ENCODE measurements at regions not wholly inside any gene's neighbourhood (a gene's known extent, or its start where the extent isn't known, plus 50 kb on each side); places are given as distances from the start of the nearest gene placed in this dataset.
"Not testable (repeated sequence)": the region's sequence is repeated elsewhere in the genome, so short reads cannot be mapped to it uniquely, and the experiment has no call there.

- no peak for DNase-seq
- intact Hi-C loops (cut with DNase I) = no loop called here
Measured at GRCh38 chr16:80100846-80101451, 439.8 kb upstream of the DYNLRB2 start.

- intact Hi-C loops (cut with DNase I) = no loop called here
- DNase-seq = no peak
Measured at GRCh38 chr16:80100186-80100585, 440.6 kb upstream of the DYNLRB2 start.

- intact Hi-C loops (cut with DNase I) = no loop called here
- DNase-seq = no peak
Measured at GRCh38 chr16:80097098-80097497, 443.7 kb upstream of the DYNLRB2 start.

GRCh38 chr16:80092681-80093080 lies 448.1 kb upstream of the DYNLRB2 start:
- intact Hi-C loops (cut with DNase I) = no loop called here
- DNase-seq = no peak

GRCh38 chr16:80091453-80091852 lies 449.3 kb upstream of the DYNLRB2 start:
- intact Hi-C loops (cut with DNase I) = not testable (repeated sequence)

GRCh38 chr16:80085606-80086005 lies 455.2 kb upstream of the DYNLRB2 start:
- intact Hi-C loops (cut with DNase I) = loop anchor here (10.0 kb wide), 3 partner anchors 321 to 1581 kb away; partner anchors contain the start of gene MAF
- no peak for DNase-seq

More at GRCh38 chr16:80091453-80091852, 449.3 kb upstream of the DYNLRB2 start:
- not testable (repeated sequence) for DNase-seq

- peak in 4 of 10 donors; percentile 9 to 44 (median 21) for DNase-seq
- intact Hi-C loops (cut with DNase I) = loop anchor here (10.0 kb wide), 3 partner anchors 320 to 1580 kb away; partner anchors contain the start of gene MAF
Measured at GRCh38 chr16:80084614-80085013, 456.2 kb upstream of the DYNLRB2 start.

- no peak for DNase-seq
- intact Hi-C loops (cut with DNase I) = loop anchor here (10.0 kb wide), 3 partner anchors 319 to 1579 kb away; partner anchors contain the start of gene MAF
Measured at GRCh38 chr16:80084163-80084562, 456.6 kb upstream of the DYNLRB2 start.

- intact Hi-C loops (cut with DNase I) = loop anchor here (10.0 kb wide), 3 partner anchors 318 to 1578 kb away; partner anchors contain the start of gene MAF
- DNase-seq = no peak
Measured at GRCh38 chr16:80082906-80083305, 457.9 kb upstream of the DYNLRB2 start.

- intact Hi-C loops (cut with DNase I) = loop anchor here (10.0 kb wide), 3 partner anchors 317 to 1577 kb away; partner anchors contain the start of gene MAF
- no peak for DNase-seq
Measured at GRCh38 chr16:80081846-80082245, 458.9 kb upstream of the DYNLRB2 start.

- DNase-seq = no peak
- intact Hi-C loops (cut with DNase I) = loop anchor here (10.0 kb wide), 3 partner anchors 316 to 1576 kb away; partner anchors contain the start of gene MAF
Measured at GRCh38 chr16:80080287-80080851, 460.4 kb upstream of the DYNLRB2 start.

- intact Hi-C loops (cut with DNase I) = no loop called here
- no peak for DNase-seq
Measured at GRCh38 chr16:80079072-80079471, 461.7 kb upstream of the DYNLRB2 start.

GRCh38 chr16:80077696-80078095 lies 463.1 kb upstream of the DYNLRB2 start:
- DNase-seq = no peak
- intact Hi-C loops (cut with DNase I) = no loop called here

- intact Hi-C loops (cut with DNase I) = no loop called here
- no peak for DNase-seq
Measured at GRCh38 chr16:80074329-80074728, 466.5 kb upstream of the DYNLRB2 start.

GRCh38 chr16:80071964-80072456 lies 468.8 kb upstream of the DYNLRB2 start:
- intact Hi-C loops (cut with DNase I) = no loop called here
- DNase-seq = no peak

GRCh38 chr16:80066805-80067580 lies 466.5 kb upstream of the MAF start:
- no peak for DNase-seq
- intact Hi-C loops (cut with DNase I) = no loop called here

GRCh38 chr16:80065541-80065940 lies 465.0 kb upstream of the MAF start:
- intact Hi-C loops (cut with DNase I) = no loop called here
- no peak for DNase-seq

GRCh38 chr16:80063713-80064069 lies 463.2 kb upstream of the MAF start:
- intact Hi-C loops (cut with DNase I) = no loop called here

GRCh38 chr16:80063031-80063712 lies 462.6 kb upstream of the MAF start:
- no peak for DNase-seq
- intact Hi-C loops (cut with DNase I) = no loop called here

More at GRCh38 chr16:80063713-80064069, 463.2 kb upstream of the MAF start:
- DNase-seq = no peak

- intact Hi-C loops (cut with DNase I) = no loop called here
- no peak for DNase-seq
Measured at GRCh38 chr16:80062361-80063030, 462.0 kb upstream of the MAF start.

All from posterior cingulate gyrus (tissue), 11 donors.